ENCODE measurements at regions not wholly inside any gene's neighbourhood (a gene's known extent, or its start where the extent isn't known, plus 50 kb on each side); places are given as distances from the start of the nearest gene placed in this dataset.
"Not testable (repeated sequence)": the region's sequence is repeated elsewhere in the genome, so short reads cannot be mapped to it uniquely, and the experiment has no call there.

- DNase-seq (ENCODE audit: low read depth in 3 of 3, low spot score in 1 of 3): no peak
These were observed 205.7 kb downstream of the TOMM20 start for GRCh38 chr1:234922987-234923386.

DNA sequence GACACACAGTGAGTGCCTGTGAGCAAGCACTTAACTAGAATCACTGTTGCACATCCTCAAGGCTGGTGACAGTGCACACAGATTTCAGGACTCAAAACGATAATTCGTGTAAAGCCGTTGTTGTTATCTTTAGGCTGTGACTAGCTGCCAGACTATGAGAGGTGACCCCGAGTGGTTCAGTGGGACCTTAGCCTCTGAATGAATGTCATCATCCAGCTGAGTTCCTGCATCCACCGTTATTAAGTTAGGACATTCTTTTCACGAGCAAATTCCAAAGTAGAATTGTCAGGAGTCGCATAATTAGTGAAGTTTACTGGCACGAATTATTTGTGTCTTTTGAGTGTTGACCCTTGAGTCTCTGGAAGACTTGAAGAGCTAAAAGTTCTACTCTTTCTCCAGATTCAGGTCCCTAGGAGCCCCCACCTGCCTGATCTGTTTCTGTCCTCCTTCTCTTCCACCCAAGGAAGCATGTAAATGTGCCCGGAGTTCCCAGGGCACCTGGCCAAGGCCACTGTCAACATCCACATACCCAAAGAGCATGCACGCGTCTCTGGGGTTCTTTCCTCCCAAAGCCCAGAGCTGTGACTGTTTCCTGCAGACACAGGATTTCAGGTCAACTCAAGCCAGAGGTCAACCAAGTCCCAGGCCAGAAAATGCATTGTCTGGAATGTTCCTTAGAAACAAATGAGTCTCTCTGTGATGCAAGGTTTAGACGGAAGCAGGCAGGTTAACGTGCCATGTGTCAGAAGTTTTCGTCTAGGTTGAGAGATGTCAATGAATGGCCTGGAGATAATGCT, 207.2 kb downstream of the TOMM20 start:
- no peak for DNase-seq (ENCODE audit: low read depth in 3 of 3, low spot score in 1 of 3)

DNA sequence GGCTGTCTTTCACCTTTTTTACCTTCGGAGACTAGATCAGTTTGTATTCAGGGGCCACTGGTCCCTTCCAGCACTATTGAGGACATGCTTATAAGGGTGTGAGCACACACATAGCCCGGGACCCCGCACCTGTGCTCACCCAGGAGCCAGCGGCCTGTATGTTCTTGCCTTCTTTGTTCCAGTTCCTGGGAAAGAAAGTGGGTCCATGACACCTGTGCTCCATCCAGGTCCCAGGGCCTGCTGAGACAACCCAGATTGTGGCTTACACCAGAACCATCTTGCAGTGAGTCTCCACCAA, 207.8 kb downstream of the TOMM20 start:
- no peak for DNase-seq (ENCODE audit: low read depth in 3 of 3, low spot score in 1 of 3)

- DNase-seq (ENCODE audit: low read depth in 3 of 3, low spot score in 1 of 3): no peak
These were observed 208.3 kb downstream of the TOMM20 start for GRCh38 chr1:234920136-234920842.

DNA sequence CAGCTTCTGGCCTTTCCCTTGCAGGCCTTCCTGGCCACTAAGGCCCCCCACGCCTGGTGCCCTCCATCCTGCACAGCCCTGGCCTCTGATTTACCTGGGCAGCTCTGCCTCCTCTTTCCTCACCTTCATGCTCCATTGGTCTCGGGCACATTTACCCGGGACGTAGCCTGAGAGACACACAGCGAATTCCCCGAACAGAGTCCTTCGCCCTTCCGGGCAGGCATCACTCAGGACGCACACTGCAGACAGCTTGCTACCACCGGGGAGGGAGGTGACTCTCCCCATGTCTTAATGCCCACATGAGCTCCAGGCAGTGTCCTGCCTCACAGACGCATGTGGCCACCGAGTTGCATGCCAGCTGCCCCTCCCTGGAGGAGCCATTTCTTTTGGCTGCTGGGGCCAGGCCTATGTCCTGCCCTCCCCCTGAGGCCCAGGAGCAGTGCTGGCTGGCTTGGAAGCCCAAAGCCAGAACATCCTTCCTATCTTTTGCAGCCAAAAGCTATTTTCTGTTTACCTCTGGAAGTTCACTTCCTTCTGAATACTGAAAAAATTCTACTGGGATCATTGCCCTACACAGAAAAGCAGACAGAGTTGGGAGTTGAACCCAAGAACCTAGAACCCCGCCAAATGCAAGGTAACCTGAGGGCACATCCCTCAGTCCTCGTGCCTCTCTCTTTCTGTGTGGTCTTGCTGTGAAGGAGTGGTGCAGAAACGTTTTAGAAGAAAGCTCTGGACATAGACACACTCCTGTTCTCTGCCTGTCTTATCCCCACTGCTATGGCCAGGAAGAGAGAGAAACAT, 209.5 kb downstream of the TOMM20 start:
- no peak for DNase-seq (ENCODE audit: low read depth in 3 of 3, low spot score in 1 of 3)

DNA sequence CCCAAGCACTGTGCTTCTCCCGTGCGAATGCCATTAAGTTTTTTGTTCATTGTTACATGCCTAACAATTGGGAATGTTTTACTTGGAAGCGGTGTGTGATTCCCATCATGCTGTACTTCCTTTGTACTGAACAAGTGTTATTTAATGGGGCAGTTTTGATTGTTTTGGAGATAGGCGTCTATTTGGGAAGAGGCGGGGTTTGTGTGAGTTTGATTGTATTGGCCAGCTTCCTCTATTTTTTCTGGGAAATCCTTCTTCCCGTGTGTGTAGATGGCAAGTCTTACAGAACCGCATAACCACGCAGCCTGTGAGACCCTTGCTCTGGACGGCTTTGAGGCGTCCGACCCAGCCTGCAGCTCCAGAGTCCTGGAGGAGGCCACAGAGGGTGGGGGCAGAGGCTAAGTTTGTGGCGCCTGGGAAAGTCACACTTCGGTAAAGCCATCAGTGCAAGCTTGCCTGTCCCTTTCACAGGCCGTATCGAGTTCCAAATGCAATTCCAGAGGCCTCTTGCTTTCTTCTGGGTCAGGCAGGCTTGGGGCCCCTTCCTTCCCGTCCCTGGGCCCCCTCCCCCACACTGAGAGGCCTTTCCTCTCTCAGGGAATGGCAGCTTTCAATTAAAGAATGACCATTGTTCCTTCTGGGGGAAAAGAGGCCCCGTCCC, 210.3 kb downstream of the TOMM20 start:
- no peak for DNase-seq (ENCODE audit: low read depth in 3 of 3, low spot score in 1 of 3)

DNA sequence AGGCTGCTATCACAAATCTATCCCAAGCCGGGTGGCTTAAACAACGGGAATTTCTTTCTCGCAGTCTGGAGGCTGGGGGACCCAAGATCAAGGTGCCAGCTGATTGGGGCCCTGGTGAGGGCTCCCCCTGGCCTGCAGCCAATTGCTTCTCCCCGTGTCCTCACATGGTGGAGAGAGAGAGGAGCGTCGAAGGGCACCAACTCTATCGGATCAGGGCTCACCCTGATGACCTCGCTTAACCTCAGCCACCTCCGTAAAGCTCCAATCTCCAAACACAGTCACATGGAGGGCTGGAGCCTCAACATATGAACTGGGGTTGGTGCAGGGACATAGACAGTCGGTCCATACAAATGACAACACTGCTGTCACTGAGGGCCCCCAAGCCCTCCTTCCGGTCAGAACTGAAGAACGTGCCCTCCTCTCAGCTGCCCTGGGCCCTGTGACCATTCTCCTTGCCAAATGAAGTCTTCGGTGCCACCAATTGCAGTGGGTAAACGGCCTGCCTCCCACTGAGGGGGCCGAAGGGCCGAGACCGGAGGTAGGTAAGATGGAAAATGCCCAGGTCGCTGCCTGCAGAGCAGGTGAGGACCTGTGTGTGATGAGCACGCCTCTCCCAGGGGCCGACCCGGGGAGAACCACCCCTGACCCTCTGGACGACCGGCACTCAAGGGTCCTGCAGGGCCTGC, 211.0 kb downstream of the TOMM20 start:
- no peak for DNase-seq (ENCODE audit: low read depth in 3 of 3, low spot score in 1 of 3)

- DNase-seq (ENCODE audit: low read depth in 3 of 3, low spot score in 1 of 3): no peak
These were observed 211.8 kb downstream of the TOMM20 start for GRCh38 chr1:234916840-234917239.

- DNase-seq (ENCODE audit: low read depth in 3 of 3, low spot score in 1 of 3): no peak
These were observed 212.5 kb downstream of the TOMM20 start for GRCh38 chr1:234915924-234916675.

- DNase-seq (ENCODE audit: low read depth in 3 of 3, low spot score in 1 of 3): no peak
These were observed 213.9 kb downstream of the TOMM20 start for GRCh38 chr1:234914606-234915290.

- no peak for DNase-seq (ENCODE audit: low read depth in 3 of 3, low spot score in 1 of 3)
These were observed 214.9 kb downstream of the TOMM20 start for GRCh38 chr1:234913771-234914170.

- no peak for DNase-seq (ENCODE audit: low read depth in 3 of 3, low spot score in 1 of 3)
These were observed 215.4 kb downstream of the TOMM20 start for GRCh38 chr1:234913278-234913649.

DNA sequence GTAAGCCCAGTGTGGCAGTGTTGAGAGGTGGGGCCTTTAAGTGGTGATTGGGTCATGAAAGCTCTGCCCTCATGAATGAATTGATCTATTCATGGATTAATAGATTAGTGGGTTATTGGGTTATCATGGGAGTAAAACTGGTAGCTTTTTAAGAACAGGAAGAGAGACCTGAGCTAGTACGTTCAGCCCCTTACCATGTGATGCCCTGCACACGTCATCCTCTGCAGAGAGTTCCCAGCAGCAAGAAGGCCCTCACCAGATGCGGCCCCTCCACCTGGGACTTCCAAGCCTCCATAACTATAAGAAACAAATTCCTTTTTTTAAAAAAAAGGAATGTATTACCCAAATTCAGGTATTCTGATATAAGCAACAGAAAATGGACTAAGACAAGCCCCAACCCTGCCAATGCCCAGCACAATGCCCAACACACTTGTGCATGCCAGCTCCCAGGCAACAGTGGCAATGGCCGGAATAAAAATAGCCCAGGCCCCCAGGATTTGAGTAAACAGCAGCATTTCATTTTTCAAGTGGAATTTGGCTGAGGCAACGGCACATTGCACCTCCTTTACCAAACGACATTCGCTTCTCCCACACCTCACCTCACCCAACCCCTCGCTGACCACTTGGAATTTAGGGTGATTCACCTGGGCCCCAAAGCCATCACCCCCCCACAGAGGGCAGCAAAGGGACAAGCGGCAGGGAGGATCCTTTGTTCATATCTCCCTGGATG, 215.9 kb downstream of the TOMM20 start:
- DNase-seq (ENCODE audit: low read depth in 3 of 3, low spot score in 1 of 3): no peak

DNA sequence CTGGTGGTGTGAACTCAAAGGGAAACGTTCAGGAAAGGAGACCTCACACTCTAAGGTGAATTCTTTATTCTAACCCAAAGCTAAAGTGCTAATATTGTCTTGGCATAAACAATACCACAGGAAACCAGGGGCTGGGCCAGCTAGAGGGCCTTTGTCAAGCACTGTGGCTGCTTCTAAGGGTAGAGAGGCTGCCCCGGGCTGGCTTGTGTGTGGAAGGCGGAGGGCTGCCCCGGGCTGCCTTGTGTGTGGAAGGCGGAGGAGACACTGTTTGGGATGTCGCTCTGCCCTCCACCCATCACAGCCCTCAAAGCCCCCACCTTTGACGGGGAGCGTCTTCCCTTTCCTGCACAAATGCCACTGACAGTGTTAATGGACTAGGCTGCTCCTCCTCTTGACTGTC, 216.8 kb downstream of the TOMM20 start:
- no peak for DNase-seq (ENCODE audit: low read depth in 3 of 3, low spot score in 1 of 3)

DNA sequence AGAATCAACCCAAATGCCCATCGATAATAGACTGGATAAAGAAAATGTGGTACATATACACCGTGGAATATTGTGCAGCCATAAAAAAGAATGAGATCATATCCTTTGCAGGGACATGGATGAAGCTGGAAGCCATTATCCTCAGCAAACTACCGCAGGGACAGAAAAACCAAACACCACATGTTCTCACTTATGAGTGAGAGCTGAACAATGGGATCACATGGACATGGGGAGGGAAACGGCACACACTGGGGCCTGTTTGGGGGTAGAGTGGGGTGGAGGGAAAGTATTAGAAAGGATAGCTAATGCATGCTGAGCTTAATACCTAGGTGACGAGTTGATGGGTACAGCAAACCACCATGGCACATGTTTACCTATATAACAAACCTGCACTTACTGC, 217.5 kb downstream of the TOMM20 start:
- DNase-seq (ENCODE audit: low read depth in 3 of 3, low spot score in 1 of 3): not testable (repeated sequence)

DNA sequence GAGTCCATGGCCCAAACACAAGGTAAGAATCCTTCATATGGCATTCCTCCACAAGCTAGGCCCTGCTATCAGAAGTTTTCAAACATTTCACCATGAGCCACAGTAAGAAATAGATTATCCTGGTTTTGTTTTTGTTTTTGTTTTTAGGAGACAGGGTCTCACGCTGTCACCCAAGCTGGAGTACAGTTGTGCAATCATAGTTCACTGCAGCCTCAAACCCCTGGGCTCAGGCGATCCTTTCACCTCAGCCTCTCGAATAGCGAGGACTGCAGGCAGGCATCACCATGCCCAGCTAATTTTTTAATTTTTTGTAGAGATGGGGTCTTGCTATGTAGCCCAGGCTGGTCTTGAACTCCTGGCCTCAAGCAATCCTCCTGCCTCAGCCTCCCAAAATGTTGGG, 218.8 kb downstream of the TOMM20 start:
- no peak for DNase-seq (ENCODE audit: low read depth in 3 of 3, low spot score in 1 of 3)

- DNase-seq (ENCODE audit: low read depth in 3 of 3, low spot score in 1 of 3): no peak
These were observed 219.3 kb downstream of the TOMM20 start for GRCh38 chr1:234909307-234909810.

DNA sequence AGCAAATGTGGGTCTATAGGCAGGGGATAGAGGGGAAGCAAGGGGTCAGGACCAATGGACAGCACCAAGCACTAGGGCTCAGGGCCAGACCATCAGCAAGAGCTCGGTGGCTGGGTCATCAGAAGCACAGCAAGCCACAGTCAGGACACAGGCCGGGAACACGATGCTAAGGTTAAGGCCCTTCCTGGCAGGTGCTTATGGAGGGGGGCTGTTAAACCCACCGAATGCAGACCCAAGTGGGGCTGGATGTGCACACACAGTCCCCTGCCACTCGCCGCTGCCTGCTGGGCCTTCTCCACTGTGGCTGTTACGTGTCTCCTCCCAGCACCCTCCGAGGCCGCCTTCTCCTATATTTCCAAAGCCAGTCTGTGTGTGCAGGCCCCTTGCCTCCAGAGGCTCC, 220.1 kb downstream of the TOMM20 start:
- DNase-seq (ENCODE audit: low read depth in 3 of 3, low spot score in 1 of 3): no peak

- DNase-seq (ENCODE audit: low read depth in 3 of 3, low spot score in 1 of 3): no peak
These were observed 220.7 kb downstream of the TOMM20 start for GRCh38 chr1:234907940-234908405.
